ENCODE measurements at regions not wholly inside any gene's neighbourhood (a gene's known extent, or its start where the extent isn't known, plus 50 kb on each side); places are given as distances from the start of the nearest gene placed in this dataset.

DNA sequence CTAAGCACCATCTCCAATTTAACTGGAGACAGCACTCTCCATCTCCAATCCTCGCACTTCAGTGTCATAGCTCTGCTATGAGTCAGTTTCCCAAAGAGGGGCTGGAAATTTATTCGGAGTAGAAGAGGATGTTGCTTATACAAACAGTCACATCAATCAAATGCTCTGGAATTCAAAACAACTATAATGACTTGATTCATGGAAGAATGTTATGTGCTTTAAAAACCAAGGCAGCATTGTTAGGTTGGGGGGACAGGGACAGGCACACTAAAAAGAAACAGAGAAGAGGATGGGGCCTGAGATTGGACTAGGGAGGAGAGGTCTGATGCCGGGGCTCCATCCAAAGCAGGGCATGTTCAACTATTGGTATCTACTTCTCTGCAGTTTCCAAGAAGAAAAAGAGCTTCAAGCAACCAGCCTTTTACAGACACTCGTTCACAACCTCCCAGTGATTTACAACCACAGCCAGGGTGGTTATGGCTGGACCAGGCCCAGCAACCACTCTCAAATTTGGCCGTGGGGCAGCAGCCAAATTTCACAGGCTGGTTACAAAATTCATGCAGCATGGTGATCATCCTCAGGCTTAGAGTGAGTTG, 117.5 kb upstream of the ZNF366 start:
- TF ChIP-seq CTCF (conservative IDR thresholded peaks at IDR 0.05; ENCODE audit: low read depth, low read length) (no peak), EZH2 (IDR thresholded peaks at IDR 0.05; ENCODE audit: low read length, unreplicated experiment) (no peak)

Measured in PC-3 (cell line).